Fibroblast of mammary gland (primary cell): ENCODE measurements at regions not wholly inside any gene's neighbourhood (a gene's known extent, or its start where the extent isn't known, plus 50 kb on each side); places are given as distances from the start of the nearest gene placed in this dataset.

Experiments
- DNase-seq: peaks from one replicate; pipeline ENCODE4 v3.0.0-alpha.2; 2010; ENCODE audit warnings: low read depth
- H3K4me3 ChIP-seq: 2 replicates; pipeline ENCODE4 v1.5.1; 2011; ENCODE audit warnings: low read depth, mild to moderate bottlenecking, low read length, moderate library complexity; ENCODE audit not compliant: control insufficient read depth
- CTCF ChIP-seq: conservative IDR thresholded peaks from 2 replicates; pipeline ENCODE4 v1.5.1; 2011; ENCODE audit warnings: low read depth, low read length, inconsistent platforms; ENCODE audit not compliant: control insufficient read depth, insufficient read depth

- TF ChIP-seq CTCF: no peak
- DNase-seq: no peak
- no peak overlapping the region for H3K4me3 ChIP-seq
Observed at GRCh38 chr17:37838276-37838675, 85.9 kb upstream of the TBC1D3K start.

GRCh38 chr17:37836593-37836992, 87.6 kb upstream of the TBC1D3K start:
- TF ChIP-seq CTCF: no peak
- no peak for DNase-seq
- no peak overlapping the region for H3K4me3 ChIP-seq

DNA sequence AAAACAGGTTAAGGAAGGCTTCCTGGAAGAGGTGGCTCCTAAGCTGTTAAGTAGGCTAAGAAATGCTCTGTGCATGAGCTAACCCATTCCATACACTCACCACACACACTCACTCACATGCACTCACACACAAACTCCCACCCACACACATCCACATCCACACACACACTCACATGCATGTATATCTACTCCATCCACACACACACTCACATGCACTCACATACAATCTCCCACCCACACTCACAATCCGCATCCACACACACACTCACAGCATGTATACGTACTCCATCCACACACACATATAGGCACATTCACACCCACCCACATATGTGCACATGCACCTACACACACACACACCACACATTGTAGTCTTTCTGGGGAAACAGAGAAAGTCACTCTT, 89.3 kb upstream of the HNF1B start:
- H3K4me3 ChIP-seq: no peak overlapping the region
- no peak for DNase-seq
- no peak for TF ChIP-seq CTCF

GRCh38 chr17:37833237-37833859, 88.5 kb upstream of the HNF1B start:
- TF ChIP-seq CTCF: no peak
- DNase-seq: no peak

DNA sequence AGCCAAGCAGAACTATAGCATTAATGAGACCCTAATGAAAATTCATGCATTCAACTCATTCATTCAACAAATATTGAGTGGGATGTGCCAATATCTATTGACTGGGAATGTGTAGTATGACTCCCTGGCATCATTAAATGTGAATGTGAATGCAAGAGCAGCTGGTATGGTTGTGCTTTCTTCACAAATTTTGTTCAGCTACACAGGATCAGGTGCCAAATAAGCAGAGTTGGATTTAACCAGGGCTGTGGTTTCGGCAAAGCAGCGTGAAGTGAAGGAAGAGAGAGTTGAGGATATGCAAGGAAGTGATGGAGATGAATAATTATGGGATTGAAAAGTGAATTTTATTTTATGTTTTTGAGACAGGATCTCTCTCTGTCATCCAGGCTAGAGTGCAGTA, 87.1 kb upstream of the HNF1B start:
- no peak for DNase-seq
- TF ChIP-seq CTCF: no peak
- H3K4me3 ChIP-seq: no peak overlapping the region

More at GRCh38 chr17:37833237-37833859, 88.5 kb upstream of the HNF1B start:
- H3K4me3 ChIP-seq: no peak overlapping the region

DNA sequence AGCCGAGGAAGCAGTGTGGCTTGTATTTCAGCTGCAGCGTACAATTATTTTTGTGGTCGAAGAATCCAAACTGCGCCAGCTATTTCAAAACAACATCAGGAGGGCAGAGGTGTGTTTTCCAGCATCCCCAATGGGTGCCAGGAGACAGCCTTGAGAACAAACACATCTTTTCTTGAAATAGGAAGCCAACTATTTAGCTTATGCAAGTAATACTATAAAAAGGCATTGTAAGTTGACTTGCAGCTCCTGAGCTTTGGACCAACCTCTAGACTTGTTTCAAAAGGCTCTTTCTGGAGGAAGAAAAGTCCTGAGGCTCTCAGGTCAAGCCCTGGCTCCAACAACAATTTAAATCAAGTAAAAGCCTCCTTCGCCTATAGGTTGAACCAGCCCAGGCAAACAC, 86.6 kb upstream of the HNF1B start:
- DNase-seq: no peak
- no peak for TF ChIP-seq CTCF

More for the DNA sequence above, 86.6 kb upstream of the HNF1B start:
- H3K4me3 ChIP-seq: no peak overlapping the region
